NT2/D1 (cell line): ENCODE measurements at regions not wholly inside any gene's neighbourhood (a gene's known extent, or its start where the extent isn't known, plus 50 kb on each side); places are given as distances from the start of the nearest gene placed in this dataset.

Experiments
- YY1 ChIP-seq: IDR thresholded peaks from 2 replicates; pipeline ENCODE4 v1.6.1; 2011; ENCODE audit not compliant: insufficient read length, insufficient read depth
- ZNF274 ChIP-seq: IDR thresholded peaks from 2 replicates; pipeline ENCODE4 v1.6.1; 2011; ENCODE audit warnings: mild to moderate bottlenecking, low read depth, low read length

- no peak for TF ChIP-seq YY1
- TF ChIP-seq ZNF274, result no peak
Observed at GRCh38 chr7:33845991-33846509, 59.3 kb upstream of the BMPER start.
